CD14-positive monocyte (primary cell): ENCODE measurements at regions not wholly inside any gene's neighbourhood (a gene's known extent, or its start where the extent isn't known, plus 50 kb on each side); places are given as distances from the start of the nearest gene placed in this dataset.

ENCODE experiments used
- DNase-seq, 3 donors: peaks; one replicate each; pipeline ENCODE4 v3.0.0-alpha.2; 2011 to 2022
- H2AFZ ChIP-seq: 2 replicates; pipeline ENCODE4 v1.6.0; 2012; ENCODE audit warnings: mild to moderate bottlenecking, low read depth, low read length, inconsistent platforms; ENCODE audit not compliant: insufficient read depth, poor library complexity, severe bottlenecking
- H3K27ac ChIP-seq, 2 donors: 1 replicate in 1 of 2; 2 replicates in 1 of 2; pipeline ENCODE4 v1.5.1; 2012 to 2013; ENCODE audit warnings: low read length in 2 of 2, control low read depth in 1 of 2, inconsistent platforms in 1 of 2, low read depth in 1 of 2, mild to moderate bottlenecking in 1 of 2
- H3K27me3 ChIP-seq, 2 donors: one replicate each; pipeline versions ENCODE4 v1.6.0 to v1.6.1; 2011 to 2013; ENCODE audit warnings: low read length in 2 of 2; ENCODE audit not compliant: control insufficient read depth in 2 of 2, insufficient read depth in 2 of 2
- H3K36me3 ChIP-seq, 2 donors: replicated peaks in 1 of 2; 1 replicate in 1 of 2; 2 replicates in 1 of 2; pipeline versions ENCODE4 v1.5.1 to v1.6.1; 2012 to 2013; ENCODE audit warnings: low read length in 2 of 2, control low read depth in 1 of 2, inconsistent platforms in 1 of 2, mild to moderate bottlenecking in 1 of 2; ENCODE audit not compliant: insufficient read depth in 2 of 2, control insufficient read depth in 1 of 2
- H3K4me1 ChIP-seq, 2 donors: 1 replicate in 1 of 2; 2 replicates in 1 of 2; pipeline versions ENCODE4 v1.5.1 to v1.6.1; 2012 to 2013; ENCODE audit warnings: low read length in 2 of 2, control low read depth in 1 of 2, inconsistent platforms in 1 of 2, mild to moderate bottlenecking in 1 of 2, moderate library complexity in 1 of 2; ENCODE audit not compliant: insufficient read depth in 2 of 2, control insufficient read depth in 1 of 2
- H3K4me2 ChIP-seq: replicated peaks from 2 replicates; pipeline ENCODE3; 2012; ENCODE audit warnings: low read length, moderate library complexity, mild to moderate bottlenecking; ENCODE audit not compliant: poor library complexity, severe bottlenecking; ENCODE audit errors: extremely low read depth
- H3K4me3 ChIP-seq, 3 experiments: fragments of 200-600 bp in 1 of 3; sonication (generic) in 1 of 3; replicated peaks in 1 of 3; 1 replicate in 2 of 3; 2 replicates in 1 of 3; pipeline ENCODE4 v1.5.1; 2011 to 2013; ENCODE audit warnings: low read length in 3 of 3, mild to moderate bottlenecking in 3 of 3, control low read depth in 2 of 3, low read depth in 2 of 3, inconsistent platforms in 1 of 3, moderate library complexity in 1 of 3
- H3K79me2 ChIP-seq: 2 replicates; pipeline ENCODE4 v1.6.0; 2012; ENCODE audit warnings: mild to moderate bottlenecking, control low read depth, inconsistent platforms, low read length, moderate library complexity; ENCODE audit not compliant: insufficient read depth
- H3K9ac ChIP-seq: 2 replicates; pipeline ENCODE4 v1.6.0; 2017; ENCODE audit warnings: low read length, mild to moderate bottlenecking; ENCODE audit not compliant: insufficient read depth, poor library complexity, severe bottlenecking
- H3K9me3 ChIP-seq, 2 donors: replicated peaks in 1 of 2; 1 replicate in 1 of 2; 2 replicates in 1 of 2; pipeline versions ENCODE4 v1.5.1 to v1.6.1; 2012 to 2013; ENCODE audit warnings: low read length in 2 of 2, control low read depth in 1 of 2; ENCODE audit not compliant: control insufficient read depth in 1 of 2, insufficient read depth in 1 of 2
- H4K20me1 ChIP-seq: 2 replicates; pipeline ENCODE4 v1.6.0; 2012; ENCODE audit warnings: mild to moderate bottlenecking, low read length, control low read depth, moderate library complexity; ENCODE audit not compliant: insufficient read depth
- H3K27ac Mint-ChIP-seq, 7 donors: one replicate each; pipeline ENCODE4 v1.8.0; 2020; ENCODE audit warnings: mild to moderate bottlenecking in 7 of 7, mixed read lengths in 7 of 7, moderate library complexity in 6 of 7, inconsistent platforms in 2 of 7
- H3K27me3 Mint-ChIP-seq, 3 donors: one replicate each; pipeline ENCODE4 v1.8.0; 2021 to 2022; ENCODE audit warnings: low read depth in 3 of 3, mild to moderate bottlenecking in 3 of 3, mixed read lengths in 3 of 3, moderate library complexity in 3 of 3, inconsistent platforms in 1 of 3
- H3K36me3 Mint-ChIP-seq, 2 donors: one replicate each; pipeline ENCODE4 v1.8.0; 2020; ENCODE audit warnings: mixed read lengths in 2 of 2, inconsistent platforms in 1 of 2, mild to moderate bottlenecking in 1 of 2
- H3K4me1 Mint-ChIP-seq: one replicate; pipeline ENCODE4 v1.8.0; 2020; ENCODE audit warnings: mild to moderate bottlenecking, mixed read lengths
- H3K4me3 Mint-ChIP-seq, 2 donors: one replicate each; pipeline ENCODE4 v1.8.0; 2020; ENCODE audit warnings: mild to moderate bottlenecking in 2 of 2, mixed read lengths in 2 of 2, moderate library complexity in 1 of 2
- H3K9me3 Mint-ChIP-seq, 7 donors: one replicate each; pipeline ENCODE4 v1.8.0; 2020 to 2022; ENCODE audit warnings: mixed read lengths in 7 of 7, mild to moderate bottlenecking in 6 of 7, moderate library complexity in 6 of 7, inconsistent platforms in 2 of 7
- CTCF ChIP-seq: fragments of 200-600 bp; IDR thresholded peaks from one replicate; pipeline ENCODE4 v1.8.0; 2022; ENCODE audit warnings: antibody characterized with exemption, mild to moderate bottlenecking
- WGBS: methylation state at CpG from one replicate; pipeline ENCODE4 v1.1.5; 2013; ENCODE audit warnings: missing lambda C conversion rate; ENCODE audit not compliant: insufficient coverage; 5-methylcytosine and 5-hydroxymethylcytosine counted together
- intact Hi-C, 2 donors: fragments of 100-400 bp; cut with micrococcal nuclease; formaldehyde crosslinking; loops; one replicate each; pipeline versions ENCODE4 v1.15.0 to v1.15.1; 2023

GRCh38 chrX:20498851-20499635 lies 232.3 kb upstream of the RPS6KA3 start:
- H3K4me3 Mint-ChIP-seq: no peak overlapping the region
- H3K27ac ChIP-seq: no peak overlapping the region
- no peaks in the 10 kb centered on the region for H4K20me1 ChIP-seq
- no peak overlapping the region for H3K4me2 ChIP-seq
- no peaks in the 10 kb centered on the region for H3K4me1 ChIP-seq
- no peaks in the 10 kb centered on the region for H3K79me2 ChIP-seq
- H3K9me3 ChIP-seq: no peaks in the 10 kb centered on the region
- no peak for TF ChIP-seq CTCF
- DNase-seq: no peak
- peaks cover 0 to 6% (median 0%) of the 10 kb centered on the region in 3 donors for H3K27me3 Mint-ChIP-seq
- H3K27ac Mint-ChIP-seq: no peak overlapping the region
- intact Hi-C loops: no loop called here
- no peak overlapping the region for H3K4me3 ChIP-seq
- no peaks in the 10 kb centered on the region for H3K36me3 ChIP-seq
- H3K9me3 Mint-ChIP-seq: peaks cover 0 to 3% (median 0%) of the 10 kb centered on the region in 7 donors
- no peak overlapping the region for H3K9ac ChIP-seq
- H3K4me1 Mint-ChIP-seq: no peaks in the 10 kb centered on the region
- no peaks in the 10 kb centered on the region for H3K36me3 Mint-ChIP-seq
- no CpG with 5 or more reads among the region's 7 CpGs for WGBS
- no peaks in the 10 kb centered on the region for H3K27me3 ChIP-seq
- H2AFZ ChIP-seq: no peak overlapping the region

- Mint-ChIP-seq H3K4me3 (no peak overlapping the region), H3K4me1 (no peaks in the 10 kb centered on the region), H3K27me3 (peaks cover 0 to 14% (median 0%) of the 10 kb centered on the region in 3 donors), H3K9me3 (peaks cover 0 to 2% (median 0%) of the 10 kb centered on the region in 7 donors), H3K27ac (no peak overlapping the region), H3K36me3 (no peaks in the 10 kb centered on the region)
- no peak overlapping the region for H3K4me2 ChIP-seq
- H3K9me3 ChIP-seq: no peaks in the 10 kb centered on the region
- intact Hi-C loops: no loop called here
- no peak overlapping the region for H3K4me3 ChIP-seq
- H3K9ac ChIP-seq: no peak overlapping the region
- no peak for TF ChIP-seq CTCF
- no peaks in the 10 kb centered on the region for H3K79me2 ChIP-seq
- no peak overlapping the region for H2AFZ ChIP-seq
- WGBS: no CpG with 5 or more reads among the region's 2 CpGs
- H3K4me1 ChIP-seq: no peaks in the 10 kb centered on the region
- no peaks in the 10 kb centered on the region for H4K20me1 ChIP-seq
- H3K27me3 ChIP-seq: no peaks in the 10 kb centered on the region
- DNase-seq: no peak
- H3K36me3 ChIP-seq: no peaks in the 10 kb centered on the region
- no peak overlapping the region for H3K27ac ChIP-seq
Observed at GRCh38 chrX:20495575-20495974, 228.9 kb upstream of the RPS6KA3 start.
